H1 (cell line): ENCODE measurements at regions not wholly inside any gene's neighbourhood (a gene's known extent, or its start where the extent isn't known, plus 50 kb on each side); places are given as distances from the start of the nearest gene placed in this dataset.

ENCODE experiments used
- CTCF ChIA-PET: fragments of 300-600 bp; sonication (Branson Sonifier 250); formaldehyde crosslinking; loops from one replicate; lab custom pipeline; 2021; ENCODE audit not compliant: partially characterized antibody; lab: Charles Lee
- POLR2A ChIA-PET: fragments of 300-600 bp; sonication (Branson Sonifier 250); formaldehyde crosslinking; loops from one replicate; lab custom pipeline; 2021; ENCODE audit warnings: inconsistent platforms; ENCODE audit not compliant: partially characterized antibody; lab: Charles Lee
- DNase-seq, 2 experiments: peaks; one replicate each; pipeline versions ENCODE4 v3.0.0 to v3.0.0-alpha.2; 2010 to 2022; ENCODE audit warnings: low spot score in 2 of 2, low read depth in 1 of 2, mixed read lengths in 1 of 2
- FAIRE-seq: peaks from 2 replicates; lab custom pipeline; 2011; peaks lifted over from hg19 to GRCh38; lab: Jason Lieb, UNC
- H2AFZ ChIP-seq: 2 replicates; pipeline ENCODE4 v1.8.1; 2012; ENCODE audit warnings: low read length, inconsistent platforms
- H2AK5ac ChIP-seq: 2 replicates; pipeline ENCODE4 v1.6.1; 2013; ENCODE audit warnings: low read depth, low read length
- H2BK120ac ChIP-seq: replicated peaks from 2 replicates; pipeline ENCODE3; 2013; ENCODE audit warnings: low read depth, low read length, inconsistent platforms
- H2BK12ac ChIP-seq: 2 replicates; pipeline ENCODE4 v1.6.1; 2013; ENCODE audit warnings: low read depth, low read length
- H2BK15ac ChIP-seq: 2 replicates; pipeline ENCODE4 v1.6.1; 2013; ENCODE audit warnings: low read length
- H2BK20ac ChIP-seq: 2 replicates; pipeline ENCODE4 v1.6.1; 2013; ENCODE audit warnings: low read length
- H2BK5ac ChIP-seq: 2 replicates; pipeline ENCODE4 v1.6.1; 2013; ENCODE audit warnings: low read depth, low read length
- H3K14ac ChIP-seq: 2 replicates; pipeline ENCODE4 v1.6.1; 2013; ENCODE audit warnings: inconsistent platforms; ENCODE audit not compliant: insufficient read length
- H3K18ac ChIP-seq: 2 replicates; pipeline ENCODE4 v1.6.1; 2013; ENCODE audit warnings: low read length; ENCODE audit errors: extremely low read depth
- H3K23ac ChIP-seq: 2 replicates; pipeline ENCODE4 v1.6.1; 2013; ENCODE audit warnings: inconsistent platforms; ENCODE audit not compliant: insufficient read length
- H3K23me2 ChIP-seq: 2 replicates; pipeline ENCODE4 v1.6.1; 2013; ENCODE audit warnings: low read depth, low read length
- H3K27ac ChIP-seq: 2 replicates; pipeline ENCODE4 v1.6.1; 2011; ENCODE audit warnings: low read depth, low read length, inconsistent platforms
- H3K27me3 ChIP-seq, 4 experiments: replicated peaks in 1 of 4; 1 replicate in 1 of 4; 2 replicates in 3 of 4; pipeline versions ENCODE4 v1.6.1 to v1.8.1; 2011 to 2013; ENCODE audit warnings: low read length in 3 of 4, mild to moderate bottlenecking in 3 of 4, inconsistent platforms in 2 of 4, mixed read lengths in 2 of 4, moderate library complexity in 1 of 4; ENCODE audit not compliant: control insufficient read depth in 3 of 4, insufficient read depth in 3 of 4; ENCODE audit errors: extremely low read depth in 1 of 4
- H3K36me3 ChIP-seq, 4 experiments: 2 replicates each; pipeline versions ENCODE4 v1.6.1 to v1.8.1; 2011 to 2013; ENCODE audit warnings: mild to moderate bottlenecking in 4 of 4, low read length in 3 of 4, moderate library complexity in 2 of 4, control low read depth in 1 of 4, inconsistent platforms in 1 of 4; ENCODE audit not compliant: insufficient read depth in 4 of 4, control insufficient read depth in 2 of 4
- H3K4ac ChIP-seq: replicated peaks from 2 replicates; pipeline ENCODE3; 2013; ENCODE audit warnings: low read length, low read depth, mixed read lengths, inconsistent platforms; ENCODE audit not compliant: insufficient read length
- H3K4me1 ChIP-seq, 4 experiments: replicated peaks in 1 of 4; 1 replicate in 1 of 4; 2 replicates in 3 of 4; pipeline versions ENCODE4 v1.6.1 to v1.8.1; 2011 to 2013; ENCODE audit warnings: low read length in 3 of 4, inconsistent platforms in 2 of 4, mixed read lengths in 1 of 4; ENCODE audit not compliant: insufficient read depth in 4 of 4, control insufficient read depth in 3 of 4
- H3K4me2 ChIP-seq, 2 experiments: 2 replicates each; pipeline versions ENCODE4 v1.6.1 to v1.8.1; 2011 to 2013; ENCODE audit warnings: low read depth in 2 of 2, low read length in 2 of 2, control low read depth in 1 of 2, inconsistent platforms in 1 of 2, mild to moderate bottlenecking in 1 of 2; ENCODE audit not compliant: insufficient read depth in 1 of 2
- H3K4me3 ChIP-seq, 4 experiments: fragments of 200-600, 300-600 bp in 1 of 4; sonication (generic), shearing (Covaris generic), sonication (Bioruptor Twin) in 1 of 4; 2 replicates each; pipeline versions ENCODE4 v1.5.1 to v1.8.1; 2011 to 2016; ENCODE audit warnings: low read length in 4 of 4, low read depth in 3 of 4, control low read depth in 2 of 4, inconsistent platforms in 2 of 4, mild to moderate bottlenecking in 2 of 4, mixed read lengths in 1 of 4, moderate library complexity in 1 of 4; ENCODE audit not compliant: insufficient read depth in 2 of 4; ENCODE audit errors: extremely low read depth in 1 of 4
- H3K56ac ChIP-seq: replicated peaks from 2 replicates; pipeline ENCODE3; 2013; ENCODE audit warnings: low read depth, mild to moderate bottlenecking, mixed read lengths, low read length, inconsistent platforms; ENCODE audit not compliant: insufficient read length
- H3K79me1 ChIP-seq: 2 replicates; pipeline ENCODE4 v1.6.1; 2013; ENCODE audit warnings: low read depth, low read length, control low read depth
- H3K79me2 ChIP-seq, 2 experiments: 2 replicates each; pipeline versions ENCODE4 v1.6.1 to v1.8.1; 2012 to 2013; ENCODE audit warnings: low read length in 2 of 2, mild to moderate bottlenecking in 2 of 2, inconsistent platforms in 1 of 2; ENCODE audit not compliant: insufficient read depth in 2 of 2, control insufficient read depth in 1 of 2
- H3K9ac ChIP-seq, 4 experiments: replicated peaks in 1 of 4; 1 replicate in 1 of 4; 2 replicates in 3 of 4; pipeline versions ENCODE4 v1.6.1 to v1.8.1; 2011 to 2013; ENCODE audit warnings: low read depth in 3 of 4, low read length in 3 of 4, control low read depth in 2 of 4, mild to moderate bottlenecking in 2 of 4, moderate library complexity in 2 of 4, inconsistent platforms in 1 of 4; ENCODE audit errors: extremely low read depth in 1 of 4
- H3K9me3 ChIP-seq, 2 experiments: 2 replicates each; pipeline versions ENCODE4 v1.6.1 to v1.8.1; 2012 to 2013; ENCODE audit warnings: mild to moderate bottlenecking in 2 of 2, moderate library complexity in 2 of 2, control low read depth in 1 of 2, inconsistent platforms in 1 of 2, low read depth in 1 of 2, low read length in 1 of 2, mixed read lengths in 1 of 2; ENCODE audit not compliant: insufficient read depth in 2 of 2
- H4K20me1 ChIP-seq, 2 experiments: replicated peaks in 1 of 2; 2 replicates each; pipeline versions ENCODE3 to v1.8.1; 2011 to 2013; ENCODE audit warnings: inconsistent platforms in 2 of 2, low read length in 2 of 2, mild to moderate bottlenecking in 1 of 2; ENCODE audit not compliant: insufficient read depth in 2 of 2, control insufficient read depth in 1 of 2
- H4K5ac ChIP-seq: 2 replicates; pipeline ENCODE4 v1.6.1; 2013; ENCODE audit warnings: low read length, low read depth, mixed read lengths, inconsistent platforms; ENCODE audit not compliant: insufficient read length
- H4K8ac ChIP-seq: 2 replicates; pipeline ENCODE4 v1.8.0; 2013; ENCODE audit warnings: mild to moderate bottlenecking, moderate library complexity, low read length, inconsistent platforms; ENCODE audit not compliant: insufficient read depth; ENCODE audit errors: extremely low read depth
- H4K91ac ChIP-seq: replicated peaks from 2 replicates; pipeline ENCODE3; 2013; ENCODE audit warnings: low read length, mixed read lengths, inconsistent platforms; ENCODE audit not compliant: insufficient read length
- ASH2L ChIP-seq: fragments of 200-600, 300-600 bp; sonication (generic); IDR thresholded peaks from one replicate; pipeline ENCODE4 v1.7.1; 2017; ENCODE audit warnings: low read length
- CEBPB ChIP-seq: IDR thresholded peaks from 2 replicates; pipeline ENCODE4 v1.6.1; 2012; ENCODE audit warnings: low read depth, low read length
- CREB1 ChIP-seq: IDR thresholded peaks from 2 replicates; pipeline ENCODE4 v1.6.1; 2012; ENCODE audit warnings: inconsistent platforms
- EP300 ChIP-seq, 2 experiments: IDR thresholded peaks; 1 replicate in 1 of 2; 2 replicates in 1 of 2; pipeline ENCODE4 v1.6.1; 2011 to 2012; ENCODE audit warnings: low read depth in 2 of 2, low read length in 2 of 2, mild to moderate bottlenecking in 2 of 2, borderline replicate concordance in 1 of 2, inconsistent platforms in 1 of 2, moderate library complexity in 1 of 2
- GABPA ChIP-seq: IDR thresholded peaks from 2 replicates; pipeline ENCODE4 v1.6.1; 2011; ENCODE audit warnings: mild to moderate bottlenecking, low read length, moderate library complexity, borderline replicate concordance; ENCODE audit not compliant: insufficient read depth
- GTF2F1 ChIP-seq: IDR thresholded peaks from 2 replicates; pipeline ENCODE4 v1.6.1; 2012; ENCODE audit warnings: low read depth, low read length, improper control_type of control experiment, borderline replicate concordance
- HDAC6 ChIP-seq: IDR thresholded peaks from one replicate; pipeline ENCODE4 v1.7.1; 2012; ENCODE audit warnings: low read depth, mild to moderate bottlenecking, inconsistent platforms, low read length, moderate library complexity
- JUN ChIP-seq: IDR thresholded peaks from 2 replicates; pipeline ENCODE4 v1.6.1; 2011; ENCODE audit warnings: low read depth, mild to moderate bottlenecking, improper control_type of control experiment, low read length
- NANOG ChIP-seq: IDR thresholded peaks from 2 replicates; pipeline ENCODE4 v1.6.1; 2011; ENCODE audit warnings: low read length, low read depth, mild to moderate bottlenecking, inconsistent platforms; ENCODE audit not compliant: insufficient read depth, poor library complexity, severe bottlenecking
- POLR2A ChIP-seq, 2 experiments: IDR thresholded peaks; 1 replicate in 1 of 2; 2 replicates in 1 of 2; pipeline ENCODE4 v1.6.1; 2011; ENCODE audit warnings: low read depth in 2 of 2, low read length in 2 of 2, mild to moderate bottlenecking in 2 of 2; ENCODE audit errors: control extremely low read depth in 1 of 2
- RXRA ChIP-seq: IDR thresholded peaks from 2 replicates; pipeline ENCODE4 v1.6.1; 2011; ENCODE audit warnings: low read depth, mild to moderate bottlenecking, low read length, moderate library complexity; ENCODE audit not compliant: insufficient read depth
- TAF1 ChIP-seq: IDR thresholded peaks from 2 replicates; pipeline ENCODE4 v1.6.1; 2011; ENCODE audit warnings: mild to moderate bottlenecking, low read depth, low read length
- ZNF274 ChIP-seq: IDR thresholded peaks from 2 replicates; pipeline ENCODE4 v1.7.0; 2012; ENCODE audit warnings: low read length, borderline replicate concordance; ENCODE audit errors: extremely low read depth
- WGBS, 2 experiments: shearing (Covaris generic) in 1 of 2; methylation state at CpG; one replicate each; pipeline versions ENCODE4 v1.1.6 to v1.1.7; 2013 to 2015; ENCODE audit warnings: low lambda C conversion rate in 2 of 2, mixed read lengths in 2 of 2, inconsistent platforms in 1 of 2, low coverage in 1 of 2, missing lambda C conversion rate in 1 of 2; ENCODE audit not compliant: insufficient replicate concordance in 2 of 2, insufficient coverage in 1 of 2, insufficient read length in 1 of 2; ENCODE audit errors: extremely low coverage in 1 of 2, missing lambda C conversion rate in 1 of 2; 5-methylcytosine and 5-hydroxymethylcytosine counted together

DNA sequence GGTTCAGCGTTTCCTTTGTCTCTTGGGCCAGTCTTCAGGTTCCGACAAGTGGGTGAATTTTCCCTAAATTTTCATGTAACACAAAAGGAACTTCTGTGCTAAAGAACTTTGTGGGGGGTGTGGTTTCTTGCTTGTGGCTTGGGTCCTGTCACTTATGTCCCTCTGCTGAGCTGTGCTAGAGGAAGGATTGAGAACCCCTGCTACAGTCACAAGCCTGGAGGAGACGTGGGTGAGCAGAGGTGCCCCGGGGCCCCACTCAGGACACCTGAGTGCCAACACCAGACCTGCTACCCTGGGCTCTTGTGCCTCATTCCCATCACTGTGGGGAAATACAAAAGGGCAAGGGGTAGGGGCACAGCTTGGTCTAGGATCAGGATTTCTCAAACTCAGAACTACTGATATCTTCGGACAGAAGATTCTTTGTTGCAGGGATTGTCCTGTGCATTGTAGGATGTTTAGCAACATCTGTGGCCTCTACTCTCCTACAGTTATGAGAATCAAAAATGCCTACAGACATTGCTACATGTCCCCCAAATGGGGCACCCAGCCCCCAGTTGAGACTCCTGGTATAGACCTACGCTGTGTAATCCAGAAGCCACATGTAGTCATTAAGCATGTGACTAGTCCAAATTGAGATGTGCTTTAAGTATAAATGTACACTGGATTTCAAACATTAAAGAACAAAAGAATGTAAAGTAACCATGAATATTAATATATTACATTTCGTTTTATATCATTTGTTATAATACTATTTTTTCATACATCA, 128.7 kb downstream of the LY86 start:
- no peak overlapping the region for H4K8ac ChIP-seq
- H4K91ac ChIP-seq = no peak overlapping the region
- H2AFZ ChIP-seq = no peak overlapping the region; the same call in 1 of the 2 replicates
- FAIRE-seq = no peak
- no peak overlapping the region for H3K27ac ChIP-seq
- no peak overlapping the region for H3K56ac ChIP-seq
- peaks cover 3 to 19% (median 7%) of the 10 kb centered on the region in 4 experiments; a peak in 6 of 7 replicates for H3K4me1 ChIP-seq
- ChIA-PET CTCF (interaction anchor here (0.6 to 4.0 kb wide), 9 partner anchors 12 to 525 kb away, joined by 3 to 25 read pairs (median 4); no protein-coding TSS in a partner anchor), POLR2A (no interaction called here)
- no peak overlapping the region for H3K14ac ChIP-seq
- 0 out of 2 replicates have a peak overlapping the region, but pooled peaks have one; percentile 23 for H2BK15ac ChIP-seq
- no peaks in the 10 kb centered on the region for H3K27me3 ChIP-seq
- no peak overlapping the region for H3K9ac ChIP-seq
- no peaks in the 10 kb centered on the region for H3K23me2 ChIP-seq
- H2BK20ac ChIP-seq = no peak overlapping the region
- TF ChIP-seq POLR2A (IDR thresholded peaks at IDR 0.05; ENCODE audit: control extremely low read depth in 1 of 2, low read depth in 2 of 2, low read length in 2 of 2) (no peak), RXRA (no peak), GABPA (no peak), CEBPB (no peak), TAF1 (no peak), NANOG (no peak), ZNF274 (no peak), GTF2F1 (no peak), JUN (no peak), HDAC6 (no peak), ASH2L (no peak), CREB1 (no peak), EP300 (IDR thresholded peaks at IDR 0.05; ENCODE audit: borderline replicate concordance in 1 of 2, low read depth in 2 of 2, low read length in 2 of 2) (no peak)
- no peaks in the 10 kb centered on the region for H4K20me1 ChIP-seq
- H3K18ac ChIP-seq = no peak overlapping the region
- H2AK5ac ChIP-seq = no peak overlapping the region; the same call in 1 of the 2 replicates
- H3K23ac ChIP-seq = no peak overlapping the region
- H3K36me3 ChIP-seq = no peaks in the 10 kb centered on the region
- H3K4me3 ChIP-seq = no peak overlapping the region
- WGBS, 2 experiments = 93% methylated on average over 7 of the region's 7 CpGs; no CpG with 5 or more reads in 1 of the 2 experiments
- no peak overlapping the region for H2BK5ac ChIP-seq
- no peaks in the 10 kb centered on the region for H3K79me1 ChIP-seq
- H2BK120ac ChIP-seq = no peak overlapping the region
- no peak overlapping the region for H3K4ac ChIP-seq
- H3K4me2 ChIP-seq = no peak overlapping the region
- H2BK12ac ChIP-seq = no peak overlapping the region
- no peaks in the 10 kb centered on the region for H3K9me3 ChIP-seq
- H4K5ac ChIP-seq = no peak overlapping the region
- no peaks in the 10 kb centered on the region for H3K79me2 ChIP-seq
- DNase-seq = no peak
